ENCODE measurements at regions not wholly inside any gene's neighbourhood (a gene's known extent, or its start where the extent isn't known, plus 50 kb on each side); places are given as distances from the start of the nearest gene placed in this dataset.
A peak's percentile ranks its signal among the peaks of the same experiment; 100 is the strongest.
"Not testable (repeated sequence)": the region's sequence is repeated elsewhere in the genome, so short reads cannot be mapped to it uniquely, and the experiment has no call there.

- DNase-seq, result no peak
- intact Hi-C loops (cut with DNase I), result no loop called here
Observed at GRCh38 chr7:92976931-92977330, 140.6 kb upstream of the CDK6 start.

GRCh38 chr7:92973974-92974373 lies 137.6 kb upstream of the CDK6 start:
- no peak for DNase-seq
- intact Hi-C loops (cut with DNase I), result no loop called here

- DNase-seq, result no peak
- intact Hi-C loops (cut with DNase I), result no loop called here
Observed at GRCh38 chr7:92973293-92973731, 136.9 kb upstream of the CDK6 start.

- no peak for DNase-seq
- intact Hi-C loops (cut with DNase I), result no loop called here
Observed at GRCh38 chr7:92972441-92972840, 136.1 kb upstream of the CDK6 start.

- DNase-seq, result no peak
- intact Hi-C loops (cut with DNase I), result no loop called here
Observed at GRCh38 chr7:92969061-92969460, 132.7 kb upstream of the CDK6 start.

GRCh38 chr7:92968502-92968901 lies 132.1 kb upstream of the CDK6 start:
- intact Hi-C loops (cut with DNase I), result no loop called here
- no peak for DNase-seq

GRCh38 chr7:92967238-92967637 lies 130.9 kb upstream of the CDK6 start:
- intact Hi-C loops (cut with DNase I), result no loop called here
- no peak for DNase-seq

GRCh38 chr7:92964141-92964540 lies 127.8 kb upstream of the CDK6 start:
- DNase-seq, result no peak

GRCh38 chr7:92963566-92963965 lies 127.2 kb upstream of the CDK6 start:
- DNase-seq, result no peak
- intact Hi-C loops (cut with DNase I), result no loop called here

More at GRCh38 chr7:92964141-92964540, 127.8 kb upstream of the CDK6 start:
- intact Hi-C loops (cut with DNase I), result no loop called here

GRCh38 chr7:92961961-92962360 lies 125.6 kb upstream of the CDK6 start:
- intact Hi-C loops (cut with DNase I), result no loop called here
- DNase-seq, result no peak

GRCh38 chr7:92956575-92956974 lies 120.2 kb upstream of the CDK6 start:
- DNase-seq, result no peak
- intact Hi-C loops (cut with DNase I), result no loop called here

GRCh38 chr7:92955081-92955480 lies 118.7 kb upstream of the CDK6 start:
- DNase-seq, result no peak
- intact Hi-C loops (cut with DNase I), result no loop called here

- intact Hi-C loops (cut with DNase I), result no loop called here
- DNase-seq, result no peak
Observed at GRCh38 chr7:92953657-92954056, 117.3 kb upstream of the CDK6 start.

GRCh38 chr7:92949748-92950147 lies 113.4 kb upstream of the CDK6 start:
- intact Hi-C loops (cut with DNase I), result no loop called here
- no peak for DNase-seq

- DNase-seq, result no peak
- intact Hi-C loops (cut with DNase I), result no loop called here
Observed at GRCh38 chr7:92945840-92946239, 109.5 kb upstream of the CDK6 start.

GRCh38 chr7:92944633-92945032 lies 108.3 kb upstream of the CDK6 start:
- no peak for DNase-seq
- intact Hi-C loops (cut with DNase I), result no loop called here

- DNase-seq; intact Hi-C loops (cut with DNase I): not testable (repeated sequence)
Observed at GRCh38 chr7:92942706-92943105, 106.3 kb upstream of the CDK6 start.

GRCh38 chr7:92939666-92940360 lies 103.4 kb upstream of the CDK6 start:
- intact Hi-C loops (cut with DNase I), result no loop called here
- no peak for DNase-seq

- intact Hi-C loops (cut with DNase I), result no loop called here
- DNase-seq, result no peak
Observed at GRCh38 chr7:92934096-92934495, 97.7 kb upstream of the CDK6 start.

- no peak for DNase-seq
- intact Hi-C loops (cut with DNase I), result no loop called here
Observed at GRCh38 chr7:92932450-92932849, 96.1 kb upstream of the CDK6 start.

- no peak for DNase-seq
- intact Hi-C loops (cut with DNase I), result no loop called here
Observed at GRCh38 chr7:92930404-92930803, 94.0 kb upstream of the CDK6 start.

- intact Hi-C loops (cut with DNase I), result no loop called here
- DNase-seq, result peak in 2 of 10 donors; percentile 21 to 40
Observed at GRCh38 chr7:92926697-92927044, 90.3 kb upstream of the CDK6 start.

Measured in posterior cingulate gyrus (tissue), 11 donors.